ENCODE measurements at regions not wholly inside any gene's neighbourhood (a gene's known extent, or its start where the extent isn't known, plus 50 kb on each side); places are given as distances from the start of the nearest gene placed in this dataset.
"Not testable (repeated sequence)": the region's sequence is repeated elsewhere in the genome, so short reads cannot be mapped to it uniquely, and the experiment has no call there.

DNA sequence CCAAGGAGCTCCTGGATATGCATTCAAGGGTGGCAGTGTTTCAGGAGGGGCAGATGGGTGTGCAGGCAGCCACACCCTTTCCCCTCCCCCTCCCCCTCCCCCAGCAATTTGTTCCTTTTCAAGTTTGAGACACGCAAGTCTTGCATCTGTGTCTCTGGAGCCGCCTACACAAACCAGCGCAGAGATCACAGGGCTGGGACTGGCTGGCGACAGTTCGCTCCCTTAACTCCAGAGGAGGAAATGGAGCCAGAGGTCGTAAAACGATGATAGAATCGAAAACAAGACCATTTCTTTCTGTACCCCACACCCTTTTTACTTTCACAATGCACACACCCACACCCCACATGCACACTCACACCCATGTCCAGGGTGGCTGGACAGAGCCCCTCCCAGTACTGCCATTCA is 163.1 kb downstream of the LY86 start:
- TF ChIP-seq POLR2AphosphoS5 (IDR thresholded peaks at IDR 0.05; ENCODE audit: low read depth, low read length): no peak
- FAIRE-seq (no peak), DNase-seq (ENCODE audit: insufficient read length) (no peak)

GRCh38 chr6:6752129-6752528 is 163.6 kb downstream of the LY86 start:
- no peak for TF ChIP-seq TAF1 (IDR thresholded peaks at IDR 0.05; ENCODE audit: borderline replicate concordance, low read depth, low read length)
- TF ChIP-seq POLR2A (IDR thresholded peaks at IDR 0.05; ENCODE audit: low read depth, low read length): no peak
- TF ChIP-seq POLR2AphosphoS5 (IDR thresholded peaks at IDR 0.05; ENCODE audit: low read depth, low read length): no peak
- DNase-seq (ENCODE audit: insufficient read length): no peak
- FAIRE-seq: no peak

DNA sequence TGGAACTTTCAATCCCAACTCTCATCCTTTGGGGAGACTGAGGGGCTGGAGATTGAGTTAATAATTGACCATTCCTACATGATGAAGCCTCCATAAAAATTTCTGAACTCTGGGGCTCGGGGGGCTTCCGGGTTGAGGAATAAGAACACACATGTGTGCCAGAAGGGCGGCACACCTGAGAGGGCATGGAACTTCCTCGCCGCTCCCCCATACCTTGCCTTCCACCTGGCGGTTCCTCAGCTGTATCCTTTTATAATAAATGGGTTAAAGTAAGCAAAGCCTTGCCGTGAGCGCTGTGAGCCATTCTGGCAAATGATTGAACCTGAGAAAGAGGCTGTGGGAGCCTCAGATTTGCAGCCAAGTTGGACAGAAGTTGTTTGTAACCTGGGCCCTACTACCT is 164.8 kb downstream of the LY86 start:
- TF ChIP-seq POLR2AphosphoS5 (IDR thresholded peaks at IDR 0.05; ENCODE audit: low read depth, low read length) (no peak), TAF1 (IDR thresholded peaks at IDR 0.05; ENCODE audit: borderline replicate concordance, low read depth, low read length) (no peak), POLR2A (IDR thresholded peaks at IDR 0.05; ENCODE audit: low read depth, low read length) (no peak)
- FAIRE-seq (no peak), DNase-seq (ENCODE audit: insufficient read length) (no peak)

DNA sequence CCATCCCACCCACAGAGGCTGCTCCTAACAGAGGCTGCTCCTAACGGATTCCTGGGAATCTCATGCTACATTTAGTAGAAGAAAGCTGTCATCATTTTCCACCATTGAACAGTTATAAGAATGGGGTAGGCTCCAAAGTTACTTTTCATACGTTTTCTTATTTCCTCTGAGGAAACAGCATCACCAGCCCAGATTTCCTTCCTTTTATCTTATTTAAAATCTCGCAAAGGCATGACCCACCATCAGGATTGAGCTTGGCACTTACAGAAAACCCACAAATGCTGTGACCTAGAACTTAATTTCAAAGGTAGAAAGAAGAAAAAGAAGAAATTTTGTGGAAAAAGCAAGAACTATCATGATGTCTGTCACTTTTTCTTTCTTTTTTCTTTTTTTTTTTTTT is 168.0 kb downstream of the LY86 start:
- TF ChIP-seq POLR2A (IDR thresholded peaks at IDR 0.05; ENCODE audit: low read depth, low read length): no peak
- TF ChIP-seq TAF1 (IDR thresholded peaks at IDR 0.05; ENCODE audit: borderline replicate concordance, low read depth, low read length): no peak
- no peak for TF ChIP-seq POLR2AphosphoS5 (IDR thresholded peaks at IDR 0.05; ENCODE audit: low read depth, low read length)
- FAIRE-seq (no peak), DNase-seq (ENCODE audit: insufficient read length) (no peak)

- DNase-seq (ENCODE audit: insufficient read length) (no peak), FAIRE-seq (no peak)
- no peak for TF ChIP-seq POLR2AphosphoS5 (IDR thresholded peaks at IDR 0.05; ENCODE audit: low read depth, low read length)
- no peak for TF ChIP-seq TAF1 (IDR thresholded peaks at IDR 0.05; ENCODE audit: borderline replicate concordance, low read depth, low read length)
- TF ChIP-seq POLR2A (IDR thresholded peaks at IDR 0.05; ENCODE audit: low read depth, low read length): no peak
These were observed 170.0 kb downstream of the LY86 start for GRCh38 chr6:6758546-6758914.

- FAIRE-seq (peak; percentile 51), DNase-seq (ENCODE audit: insufficient read length) (peak; percentile 41)
- TF ChIP-seq TAF1 (IDR thresholded peaks at IDR 0.05; ENCODE audit: borderline replicate concordance, low read depth, low read length): no peak
- TF ChIP-seq POLR2AphosphoS5 (IDR thresholded peaks at IDR 0.05; ENCODE audit: low read depth, low read length): no peak
- TF ChIP-seq POLR2A (IDR thresholded peaks at IDR 0.05; ENCODE audit: low read depth, low read length): no peak
These were observed 170.6 kb downstream of the LY86 start for GRCh38 chr6:6758915-6759654.

- no peak for FAIRE-seq
- TF ChIP-seq POLR2AphosphoS5 (IDR thresholded peaks at IDR 0.05; ENCODE audit: low read depth, low read length) (no peak), POLR2A (IDR thresholded peaks at IDR 0.05; ENCODE audit: low read depth, low read length) (no peak), TAF1 (IDR thresholded peaks at IDR 0.05; ENCODE audit: borderline replicate concordance, low read depth, low read length) (no peak)
- DNase-seq (ENCODE audit: insufficient read length): no peak
These were observed 171.5 kb downstream of the LY86 start for GRCh38 chr6:6760002-6760401.

DNA sequence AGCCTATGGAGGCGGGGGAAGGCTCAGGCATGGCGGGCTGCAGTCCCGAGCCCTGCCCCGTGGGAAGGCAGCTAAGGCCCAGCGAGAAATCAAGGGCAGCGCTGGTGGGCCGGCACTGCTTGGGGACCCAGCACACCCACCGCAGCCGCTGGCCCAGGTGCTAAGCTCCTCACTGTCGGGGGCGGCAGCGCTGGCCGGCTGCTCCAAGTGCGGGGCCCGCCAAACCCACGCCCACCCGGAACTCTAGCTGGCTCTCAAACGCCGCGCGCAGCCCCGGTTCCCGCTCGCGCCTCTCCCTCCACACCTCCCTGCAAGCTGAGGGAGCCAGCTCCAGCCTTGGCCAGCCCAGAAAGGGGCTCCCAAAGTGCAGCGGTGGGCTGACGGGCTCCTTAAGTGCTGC is 174.0 kb downstream of the LY86 start:
- DNase-seq (ENCODE audit: insufficient read length); FAIRE-seq: not testable (repeated sequence)

GRCh38 chr6:6764764-6765434 is 176.4 kb downstream of the LY86 start:
- TF ChIP-seq TAF1 (IDR thresholded peaks at IDR 0.05; ENCODE audit: borderline replicate concordance, low read depth, low read length) (no peak), POLR2AphosphoS5 (IDR thresholded peaks at IDR 0.05; ENCODE audit: low read depth, low read length) (no peak), POLR2A (IDR thresholded peaks at IDR 0.05; ENCODE audit: low read depth, low read length) (no peak)
- DNase-seq (ENCODE audit: insufficient read length) (no peak), FAIRE-seq (no peak)

GRCh38 chr6:6766230-6766905 is 177.8 kb downstream of the LY86 start:
- no peak for TF ChIP-seq POLR2AphosphoS5 (IDR thresholded peaks at IDR 0.05; ENCODE audit: low read depth, low read length)
- no peak for TF ChIP-seq TAF1 (IDR thresholded peaks at IDR 0.05; ENCODE audit: borderline replicate concordance, low read depth, low read length)
- TF ChIP-seq POLR2A (IDR thresholded peaks at IDR 0.05; ENCODE audit: low read depth, low read length): no peak
- DNase-seq (ENCODE audit: insufficient read length) (no peak), FAIRE-seq (no peak)

DNA sequence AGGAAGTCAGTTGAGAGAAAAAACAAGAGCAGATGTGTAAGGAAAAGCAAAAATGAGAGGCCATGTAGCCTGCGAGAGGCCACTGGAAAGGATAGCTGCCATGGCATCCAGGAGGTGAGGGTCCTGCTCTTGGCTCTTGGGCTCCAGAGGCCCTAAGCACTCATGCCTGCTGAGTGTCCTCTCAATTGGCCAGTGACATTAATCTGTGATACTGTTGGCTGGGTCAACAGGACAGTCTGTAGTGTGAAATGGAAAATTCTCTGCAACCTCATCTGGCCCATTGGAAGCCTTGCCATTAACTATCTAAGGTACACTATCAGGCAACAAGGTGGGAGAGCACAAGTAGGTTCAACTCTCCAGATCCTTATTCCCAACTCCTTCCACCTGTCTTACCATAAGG is 180.9 kb downstream of the LY86 start:
- TF ChIP-seq TAF1 (IDR thresholded peaks at IDR 0.05; ENCODE audit: borderline replicate concordance, low read depth, low read length) (no peak), POLR2A (IDR thresholded peaks at IDR 0.05; ENCODE audit: low read depth, low read length) (no peak), POLR2AphosphoS5 (IDR thresholded peaks at IDR 0.05; ENCODE audit: low read depth, low read length) (no peak)
- DNase-seq (ENCODE audit: insufficient read length): no peak
- no peak for FAIRE-seq

All from GM12892 (cell line).